Endothelial cell of umbilical vein (primary cell): ENCODE measurements at regions not wholly inside any gene's neighbourhood (a gene's known extent, or its start where the extent isn't known, plus 50 kb on each side); places are given as distances from the start of the nearest gene placed in this dataset.
"Not testable (repeated sequence)": the region's sequence is repeated elsewhere in the genome, so short reads cannot be mapped to it uniquely, and the experiment has no call there.

Experiments used
- BruUV-seq: library from RNA; stranded (reverse); fragments of 400-500 nt; replicated peaks from 2 replicates; lab custom pipeline; 2021; lab: Mats Ljungman, UMichigan
- CTCF ChIA-PET: fragments of 300-600, 350-600 bp; sonication (Branson Sonifier 250); formaldehyde crosslinking; loops from one replicate; lab custom pipeline; 2021; ENCODE audit warnings: antibody characterized with exemption, inconsistent platforms; lab: Charles Lee
- POLR2A ChIA-PET: fragments of 300-600, 350-600 bp; sonication (Branson Sonifier 250); formaldehyde crosslinking; loops from one replicate; lab custom pipeline; 2021; ENCODE audit warnings: antibody characterized with exemption, inconsistent platforms; lab: Charles Lee
- DNase-seq: peaks from one replicate; pipeline ENCODE4 v3.0.0-alpha.2; 2011; ENCODE audit warnings: low read depth, low spot score
- FAIRE-seq: peaks from 2 replicates; lab custom pipeline; 2011; peaks lifted over from hg19 to GRCh38; lab: Jason Lieb, UNC
- H2AFZ ChIP-seq: 2 replicates; pipeline ENCODE4 v1.6.0; 2012; ENCODE audit warnings: low read depth, low read length, control low read depth, inconsistent platforms
- H3K27ac ChIP-seq: 2 replicates; pipeline ENCODE4 v1.5.1; 2011; ENCODE audit warnings: low read depth, mild to moderate bottlenecking, control low read depth, low read length, moderate library complexity; ENCODE audit not compliant: insufficient read depth
- H3K27me3 ChIP-seq, 2 experiments: 2 replicates each; pipeline versions ENCODE4 v1.6.0 to v1.6.1; 2011; ENCODE audit warnings: low read length in 2 of 2, mixed read lengths in 1 of 2; ENCODE audit not compliant: control insufficient read depth in 2 of 2, insufficient read depth in 2 of 2
- H3K36me3 ChIP-seq, 2 experiments: 2 replicates in 1 of 2; 3 replicates in 1 of 2; pipeline ENCODE4 v1.5.1; 2011; ENCODE audit warnings: low read length in 2 of 2, mild to moderate bottlenecking in 1 of 2, moderate library complexity in 1 of 2; ENCODE audit not compliant: control insufficient read depth in 2 of 2, insufficient read depth in 2 of 2; ENCODE audit errors: extremely low read depth in 1 of 2
- H3K4me1 ChIP-seq: 3 replicates; pipeline ENCODE4 v1.5.1; 2011; ENCODE audit warnings: mild to moderate bottlenecking, low read length; ENCODE audit not compliant: control insufficient read depth, insufficient read depth; ENCODE audit errors: extremely low read depth
- H3K4me2 ChIP-seq: 2 replicates; pipeline ENCODE4 v1.6.1; 2011; ENCODE audit warnings: low read length, control low read depth, mixed read lengths; ENCODE audit not compliant: insufficient read depth
- H3K4me3 ChIP-seq, 3 experiments: fragments of 200-600 bp in 1 of 3; sonication (generic), shearing (Covaris generic) in 1 of 3; replicated peaks in 1 of 3; 2 replicates each; pipeline ENCODE4 v1.5.1; 2011 to 2016; ENCODE audit warnings: control low read depth in 3 of 3, low read length in 3 of 3, mild to moderate bottlenecking in 2 of 3, inconsistent platforms in 1 of 3, low read depth in 1 of 3, moderate library complexity in 1 of 3; ENCODE audit not compliant: insufficient read depth in 1 of 3
- H3K79me2 ChIP-seq: 2 replicates; pipeline ENCODE4 v1.6.0; 2012; ENCODE audit warnings: low read length, inconsistent platforms; ENCODE audit not compliant: control insufficient read depth, insufficient read depth
- H3K9ac ChIP-seq: replicated peaks from 2 replicates; pipeline ENCODE3; 2011; ENCODE audit warnings: low read length, control low read depth; ENCODE audit not compliant: insufficient read depth; ENCODE audit errors: extremely low read depth
- H3K9me1 ChIP-seq: replicated peaks from 3 replicates; pipeline ENCODE4 v1.6.0; 2011; ENCODE audit warnings: mild to moderate bottlenecking, low read length; ENCODE audit not compliant: control insufficient read depth, insufficient read depth; ENCODE audit errors: extremely low read depth
- H3K9me3 ChIP-seq: replicated peaks from 2 replicates; pipeline ENCODE4 v1.5.1; 2012; ENCODE audit warnings: low read length, inconsistent platforms; ENCODE audit not compliant: control insufficient read depth, insufficient read depth
- H4K20me1 ChIP-seq: replicated peaks from 2 replicates; pipeline ENCODE3; 2011; ENCODE audit warnings: mild to moderate bottlenecking, low read length; ENCODE audit not compliant: control insufficient read depth, insufficient read depth; ENCODE audit errors: extremely low read depth
- dilution Hi-C: fragments of 300-500 bp; cut with MboI; formaldehyde crosslinking; loops from one replicate; pipeline ENCODE4 v1.15.0; 2019; ENCODE audit warnings: low sequenced_read_pairs; ENCODE audit not compliant: extremely low pct_ligation_motif_present
- intact Hi-C: fragments of 100-400 bp; cut with micrococcal nuclease; formaldehyde crosslinking; loops from one replicate; pipeline ENCODE4 v1.10.0; 2022

DNA sequence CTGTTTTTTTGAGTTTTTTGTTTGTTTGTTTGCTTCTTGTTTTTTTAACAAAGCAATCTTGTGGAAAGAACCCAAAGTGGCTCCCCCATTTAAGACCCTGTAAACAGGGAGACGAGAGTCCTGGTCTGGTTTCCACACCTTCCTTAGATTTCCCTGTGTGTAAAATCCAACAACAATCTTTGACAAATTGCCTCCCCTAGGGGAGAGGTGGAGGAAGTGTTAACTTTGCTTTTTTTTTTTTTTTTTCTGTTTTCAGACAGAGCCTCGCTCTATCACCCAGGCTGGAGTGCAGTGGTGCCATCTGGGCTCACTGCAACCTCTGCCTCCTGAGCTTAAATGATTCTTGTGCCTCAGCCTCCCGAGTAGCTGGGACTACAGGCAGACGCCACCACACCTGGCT, 136.0 kb downstream of the OTOP1 start:
- H4K20me1 ChIP-seq, H3K27me3 ChIP-seq, H3K27ac ChIP-seq, POLR2A ChIA-PET, H3K9me1 ChIP-seq, H2AFZ ChIP-seq, H3K9ac ChIP-seq, H3K36me3 ChIP-seq, H3K4me2 ChIP-seq, H3K4me3 ChIP-seq, H3K4me1 ChIP-seq, DNase-seq, H3K9me3 ChIP-seq, dilution Hi-C loops, H3K79me2 ChIP-seq, BruUV-seq, FAIRE-seq, intact Hi-C loops: not testable (repeated sequence)
- CTCF ChIA-PET = interaction anchor here (1.1 kb wide), 1 partner anchor 17 kb away, joined by 5 read pairs; no protein-coding TSS in a partner anchor

DNA sequence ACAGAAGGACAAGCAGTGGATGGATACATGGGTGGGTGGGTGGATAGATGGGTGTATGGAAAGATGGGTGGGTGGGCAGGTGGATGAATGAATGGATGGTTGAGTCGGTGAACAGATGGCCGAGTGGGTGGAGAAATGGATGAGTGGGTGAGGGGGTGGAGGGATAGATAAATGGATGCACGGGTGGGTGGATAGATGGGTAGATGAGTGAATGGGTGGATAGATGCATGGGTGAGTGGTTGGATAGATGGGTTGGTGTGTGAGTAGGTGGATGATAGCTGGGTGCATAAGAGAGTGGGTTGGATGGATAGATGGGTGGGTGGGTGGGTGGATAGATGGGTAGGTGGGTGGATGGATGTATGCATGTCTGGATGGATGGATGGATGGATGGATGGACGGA, 134.6 kb downstream of the OTOP1 start:
- H3K4me1 ChIP-seq, FAIRE-seq, H3K79me2 ChIP-seq, H3K27ac ChIP-seq, DNase-seq, H2AFZ ChIP-seq, dilution Hi-C loops, H3K9ac ChIP-seq, H3K36me3 ChIP-seq, H3K4me2 ChIP-seq, intact Hi-C loops, H3K9me3 ChIP-seq, H3K4me3 ChIP-seq, BruUV-seq, H4K20me1 ChIP-seq, POLR2A ChIA-PET, H3K27me3 ChIP-seq, H3K9me1 ChIP-seq, CTCF ChIA-PET: not testable (repeated sequence)

DNA sequence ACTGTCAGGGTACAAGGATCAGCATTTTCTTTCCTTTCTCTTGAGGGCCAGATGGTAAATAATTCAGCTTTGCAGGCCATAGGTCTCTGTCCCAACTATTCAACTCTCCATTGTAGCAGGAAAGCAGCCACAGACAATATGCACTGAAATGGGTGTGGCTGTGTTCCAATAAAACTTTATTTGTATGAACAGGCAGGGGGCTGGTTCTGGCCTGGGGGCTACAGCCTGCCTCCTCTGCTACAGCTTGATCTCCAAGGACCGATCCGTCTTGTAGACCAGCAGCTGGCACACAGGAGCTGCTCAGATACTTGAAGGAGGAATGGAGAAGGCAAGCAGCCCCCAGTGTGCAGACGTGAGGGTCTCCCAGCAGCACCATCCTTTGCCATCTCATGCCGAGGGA, 127.1 kb downstream of the OTOP1 start:
- H3K4me2 ChIP-seq, intact Hi-C loops, H3K4me1 ChIP-seq, H3K79me2 ChIP-seq, dilution Hi-C loops, H3K27me3 ChIP-seq, CTCF ChIA-PET, H3K36me3 ChIP-seq, H3K27ac ChIP-seq, POLR2A ChIA-PET, H3K9me3 ChIP-seq, H3K9ac ChIP-seq, H3K9me1 ChIP-seq, H3K4me3 ChIP-seq, DNase-seq, BruUV-seq, H4K20me1 ChIP-seq, FAIRE-seq, H2AFZ ChIP-seq: not testable (repeated sequence)

DNA sequence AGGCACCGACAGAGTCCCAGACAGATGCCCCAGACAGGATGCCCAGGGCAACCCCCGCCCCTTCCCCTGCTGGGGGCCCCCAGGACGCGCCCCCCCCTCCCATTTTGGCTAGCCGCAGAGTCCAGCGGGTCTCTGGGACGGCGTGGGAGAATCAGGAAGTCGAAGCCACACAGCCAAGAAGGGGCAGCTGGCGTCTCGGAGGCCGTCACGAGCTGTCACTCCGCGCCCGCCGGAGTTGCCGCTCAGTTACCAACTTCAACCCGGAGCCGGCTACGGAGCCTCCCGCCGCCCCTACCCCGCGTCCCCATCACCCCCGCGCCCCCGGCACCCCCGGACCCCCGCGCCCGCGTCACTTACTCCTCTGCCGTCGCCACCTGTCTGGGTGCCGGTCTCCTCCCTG, 119.8 kb downstream of the OTOP1 start:
- CTCF ChIA-PET = interaction anchor here (0.6 to 2.0 kb wide), 8 partner anchors 9 to 309 kb away, joined by 3 to 10 read pairs (median 5); no protein-coding TSS in a partner anchor
- H3K27me3 ChIP-seq, H3K79me2 ChIP-seq, H3K9ac ChIP-seq, H3K4me2 ChIP-seq, H3K36me3 ChIP-seq, H4K20me1 ChIP-seq, FAIRE-seq, H3K27ac ChIP-seq, BruUV-seq, DNase-seq, POLR2A ChIA-PET, dilution Hi-C loops, H3K4me1 ChIP-seq, H3K9me3 ChIP-seq, H2AFZ ChIP-seq, H3K9me1 ChIP-seq: not testable (repeated sequence)
- peak overlapping the region in 1 of 3 experiments; percentile 34 for H3K4me3 ChIP-seq
- intact Hi-C loops = loop anchor here (5.0 kb wide), 1 partner anchor 125 kb away; no protein-coding TSS in a partner anchor
